T-cell (primary cell): ENCODE measurements at regions not wholly inside any gene's neighbourhood (a gene's known extent, or its start where the extent isn't known, plus 50 kb on each side); places are given as distances from the start of the nearest gene placed in this dataset.

Source experiments
- ATAC-seq, 4 experiments: fragments of 200-7000 bp in 3 of 4; fragments of 150-1000 bp in 1 of 4; cut with Tn5 transposase; replicated peaks in 1 of 4; 1 replicate in 3 of 4; 2 replicates in 1 of 4; pipeline ENCODE4 v1.10.0; 2021; ENCODE audit warnings: moderate library complexity in 3 of 4, mild to moderate bottlenecking in 2 of 4, moderate number of reproducible peaks in 1 of 4
- CTCF ChIA-PET, 2 donors: fragments of 300-600 bp; sonication (Branson Sonifier 250); formaldehyde crosslinking; loops; one replicate each; lab custom pipeline; 2022; ENCODE audit warnings: antibody characterized with exemption in 2 of 2; lab: Charles Lee
- POLR2A ChIA-PET, 2 donors: fragments of 300-600 bp; sonication (Branson Sonifier 250); formaldehyde crosslinking; loops; one replicate each; lab custom pipeline; 2022; ENCODE audit warnings: antibody characterized with exemption in 2 of 2; lab: Charles Lee
- DNase-seq, 35 experiments: peaks; one replicate each; pipeline versions ENCODE4 v3.0.0 to v3.0.0-alpha.2; 2013 to 2023
- H3K27ac ChIP-seq: one replicate; pipeline ENCODE4 v1.5.1; 2013; ENCODE audit warnings: low read length
- H3K27me3 ChIP-seq, 2 experiments: replicated peaks in 1 of 2; 1 replicate in 1 of 2; 2 replicates in 1 of 2; pipeline versions ENCODE4 v1.6.1 to v1.7.0; 2013; ENCODE audit warnings: low read length in 1 of 2, mixed read lengths in 1 of 2; ENCODE audit not compliant: control insufficient read depth in 2 of 2, insufficient read depth in 2 of 2; ENCODE audit errors: extremely low read depth in 1 of 2
- H3K36me3 ChIP-seq, 2 donors: 1 replicate in 1 of 2; 2 replicates in 1 of 2; pipeline versions ENCODE4 v1.6.1 to v1.7.0; 2013; ENCODE audit warnings: low read length in 1 of 2; ENCODE audit not compliant: control insufficient read depth in 2 of 2, insufficient read depth in 1 of 2; ENCODE audit errors: extremely low read depth in 1 of 2
- H3K4me1 ChIP-seq, 2 experiments: 1 replicate in 1 of 2; 2 replicates in 1 of 2; pipeline versions ENCODE4 v1.6.1 to v1.7.0; 2013; ENCODE audit warnings: low read length in 2 of 2, mixed read lengths in 1 of 2; ENCODE audit not compliant: insufficient read depth in 2 of 2, control insufficient read depth in 1 of 2; ENCODE audit errors: extremely low read depth in 1 of 2
- H3K4me3 ChIP-seq, 2 donors: 1 replicate in 1 of 2; 2 replicates in 1 of 2; pipeline versions ENCODE4 v1.5.1 to v1.7.0; 2013; ENCODE audit warnings: mild to moderate bottlenecking in 2 of 2, low read length in 1 of 2, moderate library complexity in 1 of 2; ENCODE audit not compliant: control insufficient read depth in 1 of 2; ENCODE audit errors: extremely low read depth in 1 of 2
- H3K9me3 ChIP-seq: 2 replicates; pipeline ENCODE4 v1.7.0; 2013
- H3K27ac Mint-ChIP-seq, 2 donors: one replicate each; pipeline ENCODE4 v1.8.0; 2020 to 2021; ENCODE audit warnings: mild to moderate bottlenecking in 2 of 2, mixed read lengths in 2 of 2
- H3K27me3 Mint-ChIP-seq, 2 donors: one replicate each; pipeline ENCODE4 v1.8.0; 2021 to 2022; ENCODE audit warnings: mixed read lengths in 2 of 2
- H3K36me3 Mint-ChIP-seq: one replicate; pipeline ENCODE4 v1.8.0; 2021; ENCODE audit warnings: mixed read lengths
- H3K4me1 Mint-ChIP-seq, 3 donors: one replicate each; pipeline ENCODE4 v1.8.0; 2020 to 2022; ENCODE audit warnings: mixed read lengths in 3 of 3, mild to moderate bottlenecking in 1 of 3
- H3K4me3 Mint-ChIP-seq, 3 donors: one replicate each; pipeline ENCODE4 v1.8.0; 2020 to 2022; ENCODE audit warnings: mild to moderate bottlenecking in 3 of 3, mixed read lengths in 3 of 3, moderate library complexity in 3 of 3
- H3K9me3 Mint-ChIP-seq, 3 donors: one replicate each; pipeline ENCODE4 v1.8.0; 2020 to 2022; ENCODE audit warnings: mixed read lengths in 3 of 3
- WGBS: methylation state at CpG from one replicate; pipeline ENCODE4 v1.1.5; 2013; ENCODE audit warnings: missing lambda C conversion rate; ENCODE audit not compliant: insufficient coverage; 5-methylcytosine and 5-hydroxymethylcytosine counted together

DNA sequence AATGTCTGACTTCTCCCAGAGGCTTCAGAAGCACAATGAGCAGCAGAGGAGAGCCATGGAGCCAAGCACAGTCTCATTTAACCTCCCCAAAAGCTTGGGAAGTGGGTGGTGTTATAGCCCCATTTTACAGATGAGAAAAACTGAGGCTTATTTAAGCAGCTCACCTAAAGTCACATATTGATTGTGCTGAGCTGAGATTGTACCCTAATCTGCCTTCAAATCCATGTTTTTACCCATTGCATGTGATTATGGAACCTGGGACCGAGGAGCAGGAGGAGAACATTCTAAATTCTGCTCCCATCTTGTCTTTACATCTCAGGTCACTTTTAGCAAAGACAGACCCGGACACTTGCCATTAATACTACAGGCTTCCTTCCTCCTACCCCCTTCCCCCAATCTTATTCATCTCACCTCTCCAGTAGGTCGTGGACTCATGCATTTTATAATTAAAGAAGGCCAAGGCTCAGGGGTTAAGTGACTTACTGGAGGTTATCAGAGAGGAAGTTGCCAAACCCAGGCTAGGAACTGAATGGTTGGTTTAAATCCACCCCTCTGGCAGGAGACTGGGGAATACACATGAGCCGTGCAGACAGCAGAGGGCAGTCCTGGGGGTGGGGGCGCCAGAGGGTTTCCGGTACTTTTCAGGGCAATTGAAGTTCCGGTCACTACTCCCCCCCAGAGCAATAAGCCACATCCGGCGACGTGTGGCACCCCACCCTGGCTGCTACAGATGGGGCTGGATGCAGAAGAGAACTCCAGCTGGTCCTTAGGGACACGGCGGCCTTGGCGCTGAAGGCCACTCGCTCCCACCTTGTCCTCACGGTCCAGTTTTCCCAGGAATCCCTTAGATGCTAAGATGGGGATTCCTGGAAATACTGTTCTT, 51.0 kb upstream of the IL17B start:
- no peak overlapping the region for H3K4me3 Mint-ChIP-seq
- CTCF ChIA-PET = interaction anchor here in 1 of 2 donors (0.6 kb wide), 1 partner anchor 78 kb away, joined by 3 read pairs; no protein-coding TSS in a partner anchor
- no peak overlapping the region for H3K27ac Mint-ChIP-seq
- no peaks in the 10 kb centered on the region for H3K9me3 Mint-ChIP-seq
- Histone ChIP-seq H3K4me1 (peaks cover 0 to 8% of the 10 kb centered on the region in 2 experiments), H3K27ac (no peak overlapping the region), H3K4me3 (no peak overlapping the region), H3K36me3 (no peaks in the 10 kb centered on the region), H3K27me3 (peaks cover 0 to 11% of the 10 kb centered on the region in 2 experiments), H3K9me3 (no peaks in the 10 kb centered on the region)
- POLR2A ChIA-PET = no interaction called here
- 32% methylated on average over 8 of the region's 15 CpGs for WGBS
- peak in 1 of 35 experiments; percentile 12 for DNase-seq
- ATAC-seq = no peak
- peaks cover 0 to 11% (median 5%) of the 10 kb centered on the region in 3 donors for H3K4me1 Mint-ChIP-seq
- no peaks in the 10 kb centered on the region for H3K36me3 Mint-ChIP-seq
- H3K27me3 Mint-ChIP-seq = no peaks in the 10 kb centered on the region
